Mesenchymal stem cell (in vitro differentiated cells and primary cell): ENCODE measurements at regions not wholly inside any gene's neighbourhood (a gene's known extent, or its start where the extent isn't known, plus 50 kb on each side); places are given as distances from the start of the nearest gene placed in this dataset.
"Not testable (repeated sequence)": the region's sequence is repeated elsewhere in the genome, so short reads cannot be mapped to it uniquely, and the experiment has no call there.

Experiments
- DNase-seq: peaks from one replicate; pipeline ENCODE4 v3.0.0-alpha.2; 2013
- H2AFZ ChIP-seq: one replicate; pipeline ENCODE4 v1.6.1; 2013; ENCODE audit warnings: low read depth, mild to moderate bottlenecking, control low read depth, inconsistent platforms, low read length, moderate library complexity
- H2AK5ac ChIP-seq: 2 replicates; pipeline ENCODE4 v1.6.1; 2013; ENCODE audit warnings: low read length, moderate library complexity, mild to moderate bottlenecking, inconsistent platforms; ENCODE audit not compliant: severe bottlenecking
- H2BK120ac ChIP-seq: one replicate; pipeline ENCODE4 v1.6.1; 2013; ENCODE audit warnings: low read depth, mild to moderate bottlenecking, inconsistent platforms, low read length, moderate library complexity
- H2BK12ac ChIP-seq, 2 experiments: one replicate each; pipeline ENCODE4 v1.6.1; 2013; ENCODE audit warnings: inconsistent platforms in 2 of 2, low read length in 2 of 2, mild to moderate bottlenecking in 2 of 2, moderate library complexity in 2 of 2, control low read depth in 1 of 2
- H2BK15ac ChIP-seq: one replicate; pipeline ENCODE4 v1.6.1; 2013; ENCODE audit warnings: mild to moderate bottlenecking, low read depth, inconsistent platforms; ENCODE audit not compliant: poor library complexity, severe bottlenecking
- H2BK5ac ChIP-seq: 2 replicates; pipeline ENCODE4 v1.6.1; 2013; ENCODE audit warnings: low read depth, mild to moderate bottlenecking, low read length, control low read depth, inconsistent platforms; ENCODE audit not compliant: poor library complexity, severe bottlenecking
- H3K14ac ChIP-seq, 2 experiments: one replicate each; pipeline ENCODE4 v1.6.1; 2013; ENCODE audit warnings: inconsistent platforms in 2 of 2, low read length in 2 of 2, control low read depth in 1 of 2, mild to moderate bottlenecking in 1 of 2, moderate library complexity in 1 of 2
- H3K18ac ChIP-seq, 2 experiments: one replicate each; pipeline ENCODE4 v1.6.1; 2013; ENCODE audit warnings: inconsistent platforms in 2 of 2, low read length in 2 of 2, control low read depth in 1 of 2, low read depth in 1 of 2, mild to moderate bottlenecking in 1 of 2
- H3K23ac ChIP-seq, 2 experiments: one replicate each; pipeline ENCODE4 v1.6.1; 2013; ENCODE audit warnings: inconsistent platforms in 2 of 2, low read length in 2 of 2, mild to moderate bottlenecking in 2 of 2, moderate library complexity in 2 of 2, control low read depth in 1 of 2
- H3K27ac ChIP-seq: 2 replicates; pipeline ENCODE4 v1.5.1; 2013; ENCODE audit warnings: mild to moderate bottlenecking, moderate library complexity, low read length, control low read depth, inconsistent platforms; ENCODE audit not compliant: poor library complexity, severe bottlenecking
- H3K27me3 ChIP-seq, 2 experiments: 2 replicates each; pipeline versions ENCODE4 v1.6.1 to v1.7.0; 2013; ENCODE audit warnings: low read length in 2 of 2, mild to moderate bottlenecking in 2 of 2, moderate library complexity in 2 of 2, control low read depth in 1 of 2, inconsistent platforms in 1 of 2; ENCODE audit not compliant: control insufficient read depth in 1 of 2, insufficient read depth in 1 of 2
- H3K36me3 ChIP-seq, 2 experiments: 2 replicates each; pipeline versions ENCODE4 v1.6.1 to v1.7.0; 2013; ENCODE audit warnings: low read length in 2 of 2, control low read depth in 1 of 2, inconsistent platforms in 1 of 2, low read depth in 1 of 2, mild to moderate bottlenecking in 1 of 2; ENCODE audit not compliant: insufficient read depth in 2 of 2, control insufficient read depth in 1 of 2
- H3K4ac ChIP-seq, 2 experiments: one replicate each; pipeline ENCODE4 v1.6.1; 2013; ENCODE audit warnings: inconsistent platforms in 2 of 2, low read length in 2 of 2, mild to moderate bottlenecking in 2 of 2, moderate library complexity in 2 of 2, control low read depth in 1 of 2, low read depth in 1 of 2
- H3K4me1 ChIP-seq: 2 replicates; pipeline ENCODE4 v1.6.1; 2013; ENCODE audit warnings: low read depth, low read length, control low read depth; ENCODE audit not compliant: control insufficient read depth, insufficient read depth
- H3K4me2 ChIP-seq: 2 replicates; pipeline ENCODE4 v1.6.1; 2013; ENCODE audit warnings: low read length, mild to moderate bottlenecking, inconsistent platforms; ENCODE audit not compliant: poor library complexity, severe bottlenecking
- H3K4me3 ChIP-seq, 2 experiments: 2 replicates each; pipeline versions ENCODE4 v1.5.1 to v1.7.0; 2013; ENCODE audit warnings: low read length in 2 of 2, mild to moderate bottlenecking in 2 of 2, control low read depth in 1 of 2, low read depth in 1 of 2; ENCODE audit not compliant: insufficient read depth in 1 of 2
- H3K79me1 ChIP-seq: replicated peaks from 2 replicates; pipeline ENCODE4 v1.6.1; 2013; ENCODE audit warnings: mild to moderate bottlenecking, control low read depth, low read length, inconsistent platforms; ENCODE audit not compliant: poor library complexity, severe bottlenecking
- H3K9ac ChIP-seq: 2 replicates; pipeline ENCODE4 v1.7.0; 2013; ENCODE audit warnings: mild to moderate bottlenecking, low read length, moderate library complexity
- H3K9me3 ChIP-seq: 2 replicates; pipeline ENCODE4 v1.7.0; 2013; ENCODE audit warnings: mild to moderate bottlenecking, low read length; ENCODE audit not compliant: control insufficient read depth
- H4K8ac ChIP-seq: one replicate; pipeline ENCODE4 v1.6.1; 2013; ENCODE audit warnings: inconsistent platforms, mild to moderate bottlenecking, low read length, moderate library complexity
- H4K91ac ChIP-seq: one replicate; pipeline ENCODE4 v1.6.1; 2013; ENCODE audit warnings: mild to moderate bottlenecking, low read length, inconsistent platforms
- WGBS: methylation state at CpG from one replicate; pipeline ENCODE4 v1.1.7; 2013; ENCODE audit warnings: mixed read lengths; 5-methylcytosine and 5-hydroxymethylcytosine counted together

DNA sequence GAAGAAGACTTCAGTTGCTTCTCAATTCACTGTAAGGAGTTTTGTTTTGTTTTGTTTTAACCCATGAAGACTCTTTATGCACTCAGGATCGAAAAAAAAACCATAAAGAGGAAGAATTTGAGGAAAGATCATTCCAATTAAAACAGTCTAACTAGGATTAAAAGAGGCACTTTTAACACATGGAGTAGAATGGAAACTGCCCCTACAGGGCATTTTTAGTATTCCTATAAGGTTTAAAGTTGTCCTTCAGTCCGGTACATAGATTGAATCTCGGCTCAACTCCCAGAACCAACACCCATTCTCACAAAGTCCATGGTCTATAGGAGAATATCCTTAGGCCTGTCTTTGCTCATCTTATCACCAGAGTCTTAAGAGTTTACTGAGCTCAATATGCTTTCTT, 469.6 kb downstream of the DTWD2 start:
- Histone ChIP-seq H2BK120ac (no peak overlapping the region), H3K14ac (no peak overlapping the region), H3K79me1 (no peaks in the 10 kb centered on the region), H2BK12ac (no peak overlapping the region), H3K4ac (no peak overlapping the region), H3K36me3 (no peaks in the 10 kb centered on the region), H4K91ac (no peak overlapping the region), H3K4me2 (no peak overlapping the region), H3K27me3 (no peaks in the 10 kb centered on the region), H3K4me3 (no peak overlapping the region), H2BK15ac (no peak overlapping the region), H3K9ac (no peak overlapping the region), H4K8ac (no peak overlapping the region), H3K27ac (no peak overlapping the region), H3K18ac (no peak overlapping the region), H3K23ac (no peak overlapping the region), H2AFZ (no peak overlapping the region), H3K9me3 (no peaks in the 10 kb centered on the region), H2BK5ac (no peak overlapping the region), H3K4me1 (no peaks in the 10 kb centered on the region), H2AK5ac (no peak overlapping the region)
- WGBS, result 94% methylated on average over 2 of the region's 3 CpGs
- DNase-seq, result no peak

DNA sequence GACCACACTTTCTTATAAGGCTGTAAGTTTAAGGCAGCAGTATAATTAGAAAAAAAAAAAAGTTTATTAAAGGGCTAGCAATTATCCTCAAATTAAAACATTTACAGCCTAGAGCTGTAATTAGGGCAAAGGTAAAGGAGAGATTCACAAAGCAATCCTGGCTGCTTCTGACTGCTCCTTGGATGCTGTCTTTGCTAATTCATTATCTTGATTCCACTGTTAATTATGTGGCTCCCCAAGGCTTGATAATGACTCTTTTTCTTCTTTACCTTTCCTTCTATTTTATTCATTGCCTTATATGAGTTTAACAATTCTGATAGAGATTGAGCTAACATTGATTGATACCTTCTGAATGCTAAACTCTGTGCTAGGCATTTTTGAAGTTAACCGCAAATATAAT, 476.5 kb downstream of the DTWD2 start:
- no peak overlapping the region for H3K9ac ChIP-seq
- no peak overlapping the region for H2BK15ac ChIP-seq
- no peak for DNase-seq

GRCh38 chr5:118506217-118506852, 482.0 kb downstream of the DTWD2 start:
- no peak overlapping the region for H3K4me3 ChIP-seq
- no peak for DNase-seq
- 75% methylated on average over 4 of the region's 4 CpGs for WGBS
- H3K9me3 ChIP-seq, result peaks cover 4% of the 10 kb centered on the region
- no peak overlapping the region for H2AK5ac ChIP-seq
- H3K18ac ChIP-seq, result no peak overlapping the region
- H3K27me3 ChIP-seq, result no peaks in the 10 kb centered on the region
- H3K9ac ChIP-seq, result no peak overlapping the region
- no peak overlapping the region for H2BK12ac ChIP-seq
- H4K8ac ChIP-seq, result no peak overlapping the region
- H3K4ac ChIP-seq, result no peak overlapping the region
- no peak overlapping the region for H2BK120ac ChIP-seq
- H4K91ac ChIP-seq, result no peak overlapping the region
- H3K36me3 ChIP-seq, result no peaks in the 10 kb centered on the region
- H3K27ac ChIP-seq, result no peak overlapping the region
- no peak overlapping the region for H3K4me2 ChIP-seq
- H3K23ac ChIP-seq, result no peak overlapping the region
- no peaks in the 10 kb centered on the region for H3K79me1 ChIP-seq
- H3K14ac ChIP-seq, result no peak overlapping the region
- no peak overlapping the region for H2BK15ac ChIP-seq
- no peak overlapping the region for H2BK5ac ChIP-seq
- H3K4me1 ChIP-seq, result no peaks in the 10 kb centered on the region
- H2AFZ ChIP-seq, result no peak overlapping the region

More for the DNA sequence above, 476.5 kb downstream of the DTWD2 start:
- 100% methylated on average over 1 of the region's 1 CpG for WGBS
- Histone ChIP-seq H3K4me3 (no peak overlapping the region), H2AFZ (no peak overlapping the region), H2BK5ac (no peak overlapping the region), H4K91ac (no peak overlapping the region), H2BK120ac (no peak overlapping the region), H3K4ac (no peak overlapping the region), H3K4me1 (no peaks in the 10 kb centered on the region), H3K18ac (no peak overlapping the region), H4K8ac (no peak overlapping the region), H2AK5ac (no peak overlapping the region), H3K4me2 (no peak overlapping the region), H3K36me3 (no peaks in the 10 kb centered on the region), H3K9me3 (no peaks in the 10 kb centered on the region), H3K79me1 (no peaks in the 10 kb centered on the region), H3K14ac (no peak overlapping the region), H2BK12ac (no peak overlapping the region), H3K23ac (no peak overlapping the region), H3K27ac (no peak overlapping the region), H3K27me3 (no peaks in the 10 kb centered on the region)

- not testable (repeated sequence) for DNase-seq, H3K23ac ChIP-seq, H3K79me1 ChIP-seq, H3K18ac ChIP-seq, H3K4me3 ChIP-seq, H3K9ac ChIP-seq, H4K91ac ChIP-seq, H3K14ac ChIP-seq, H3K4me1 ChIP-seq, H3K4me2 ChIP-seq, H2BK5ac ChIP-seq, H4K8ac ChIP-seq, H3K27ac ChIP-seq, H2AFZ ChIP-seq, H3K4ac ChIP-seq, H3K36me3 ChIP-seq, H2BK120ac ChIP-seq, H3K27me3 ChIP-seq, H2AK5ac ChIP-seq, H2BK12ac ChIP-seq, H2BK15ac ChIP-seq, H3K9me3 ChIP-seq
- WGBS, result 86% methylated on average over 9 of the region's 9 CpGs
Measured at GRCh38 chr5:118502232-118502631, 486.1 kb downstream of the DTWD2 start.
